ENCODE measurements at regions not wholly inside any gene's neighbourhood (a gene's known extent, or its start where the extent isn't known, plus 50 kb on each side); places are given as distances from the start of the nearest gene placed in this dataset.

DNA sequence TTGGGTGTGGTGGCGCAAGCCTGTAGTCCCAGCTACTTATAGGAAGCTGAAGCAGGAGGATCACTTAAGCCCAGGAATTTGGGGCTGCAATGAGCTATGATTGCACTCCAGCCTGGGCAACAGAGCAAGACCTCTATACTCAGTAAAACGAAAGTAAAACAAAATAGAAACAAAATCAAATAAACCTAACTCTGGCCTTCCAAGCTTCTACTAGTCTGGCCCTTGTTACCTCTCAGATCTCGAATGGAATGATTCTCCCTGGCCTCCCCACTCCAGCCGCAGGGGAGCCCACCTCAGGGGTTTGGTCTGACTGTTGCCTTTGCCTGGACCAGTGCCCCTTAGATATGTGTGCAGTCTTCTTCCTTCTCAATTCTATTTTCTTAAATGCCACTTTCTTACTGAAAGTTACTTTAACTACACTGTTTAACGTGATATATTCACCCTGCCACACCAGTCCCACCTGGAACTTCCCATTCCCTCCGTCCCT, 160.0 kb upstream of the GCFC2 start:
- WGBS, 3 donors: 68 to 73% (median 69%) methylated on average over 6 of the region's 6 CpGs
- H3K9me3 ChIP-seq: no peaks in the 10 kb centered on the region
- TF ChIP-seq, protein P1, sequence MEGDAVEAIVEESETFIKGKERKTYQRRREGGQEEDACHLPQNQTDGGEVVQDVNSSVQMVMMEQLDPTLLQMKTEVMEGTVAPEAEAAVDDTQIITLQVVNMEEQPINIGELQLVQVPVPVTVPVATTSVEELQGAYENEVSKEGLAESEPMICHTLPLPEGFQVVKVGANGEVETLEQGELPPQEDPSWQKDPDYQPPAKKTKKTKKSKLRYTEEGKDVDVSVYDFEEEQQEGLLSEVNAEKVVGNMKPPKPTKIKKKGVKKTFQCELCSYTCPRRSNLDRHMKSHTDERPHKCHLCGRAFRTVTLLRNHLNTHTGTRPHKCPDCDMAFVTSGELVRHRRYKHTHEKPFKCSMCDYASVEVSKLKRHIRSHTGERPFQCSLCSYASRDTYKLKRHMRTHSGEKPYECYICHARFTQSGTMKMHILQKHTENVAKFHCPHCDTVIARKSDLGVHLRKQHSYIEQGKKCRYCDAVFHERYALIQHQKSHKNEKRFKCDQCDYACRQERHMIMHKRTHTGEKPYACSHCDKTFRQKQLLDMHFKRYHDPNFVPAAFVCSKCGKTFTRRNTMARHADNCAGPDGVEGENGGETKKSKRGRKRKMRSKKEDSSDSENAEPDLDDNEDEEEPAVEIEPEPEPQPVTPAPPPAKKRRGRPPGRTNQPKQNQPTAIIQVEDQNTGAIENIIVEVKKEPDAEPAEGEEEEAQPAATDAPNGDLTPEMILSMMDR (IDR thresholded peaks at IDR 0.05): no peak
- no peak overlapping the region for H3K4me3 ChIP-seq
- no peak for ATAC-seq
- H3K4me1 ChIP-seq: no peaks in the 10 kb centered on the region
- intact Hi-C loops (cut with DNase I): no loop called here
- no peaks in the 10 kb centered on the region for H3K36me3 ChIP-seq (ENCODE audit: insufficient read depth in 1 of 2, low read depth in 1 of 2)
- no peak for DNase-seq
- H3K27me3 ChIP-seq (ENCODE audit: insufficient read depth in 3 of 3, low read length in 2 of 3): no peaks in the 10 kb centered on the region
- H3K27ac ChIP-seq: no peak overlapping the region

DNA sequence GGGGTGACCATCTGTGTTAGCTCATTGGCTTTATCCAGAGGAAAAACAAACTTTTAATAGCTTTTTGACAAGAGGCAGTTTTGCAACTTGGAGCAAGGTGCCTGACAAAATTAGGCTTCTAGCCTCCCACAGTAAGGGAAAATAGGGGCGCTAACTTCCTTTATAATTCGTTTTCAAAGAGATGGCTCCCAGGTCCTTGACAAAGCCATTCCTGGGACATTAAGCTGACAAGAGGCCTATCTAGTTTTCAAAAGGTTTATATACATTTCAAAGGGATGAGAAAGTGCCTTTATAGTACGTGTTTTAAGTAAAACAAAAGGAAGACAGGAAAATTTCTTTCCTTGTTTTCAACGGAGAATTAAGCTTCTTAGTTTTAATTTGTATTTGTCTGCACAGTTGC, 159.4 kb upstream of the GCFC2 start:
- TF ChIP-seq, protein P1 (IDR thresholded peaks at IDR 0.05): no peak
- DNase-seq (no peak), ATAC-seq (no peak)

DNA sequence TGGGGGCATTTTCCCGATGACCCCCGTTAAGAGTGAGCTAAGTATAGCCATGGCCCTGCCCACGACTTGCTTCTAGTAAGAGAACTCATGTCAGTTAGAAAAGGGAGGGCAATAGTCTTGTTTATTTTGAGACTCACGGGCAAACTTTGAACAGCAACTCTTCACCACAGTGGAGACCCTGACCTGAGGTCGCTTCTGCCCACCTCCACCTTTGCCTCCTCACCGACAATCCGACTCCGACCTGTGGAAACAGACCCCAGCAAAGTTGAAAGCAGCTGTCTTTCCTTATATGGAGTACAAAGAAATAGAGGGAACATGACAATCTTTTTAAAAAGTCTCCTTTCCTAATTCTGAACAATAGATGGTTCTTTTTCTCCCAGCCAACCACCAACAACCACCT, 155.0 kb upstream of the GCFC2 start:
- Histone ChIP-seq H3K27me3 (ENCODE audit: insufficient read depth in 3 of 3, low read length in 2 of 3) (no peaks in the 10 kb centered on the region), H3K27ac (no peak overlapping the region), H3K36me3 (ENCODE audit: insufficient read depth in 1 of 2, low read depth in 1 of 2) (no peaks in the 10 kb centered on the region), H3K9me3 (no peaks in the 10 kb centered on the region), H3K4me1 (peaks cover 19% of the 10 kb centered on the region), H3K4me3 (no peak overlapping the region)
- TF ChIP-seq, protein P1 (IDR thresholded peaks at IDR 0.05): no peak
- no peak for ATAC-seq
- peak in 1 of 2 donors; percentile 14 for DNase-seq
- intact Hi-C loops (cut with DNase I): no loop called here
- WGBS, 3 donors: 70 to 78% (median 77%) methylated on average over 8 of the region's 8 CpGs

More for the DNA sequence above, 159.4 kb upstream of the GCFC2 start:
- Histone ChIP-seq H3K36me3 (ENCODE audit: insufficient read depth in 1 of 2, low read depth in 1 of 2) (no peaks in the 10 kb centered on the region), H3K4me3 (no peak overlapping the region), H3K27ac (no peak overlapping the region), H3K9me3 (no peaks in the 10 kb centered on the region), H3K4me1 (no peaks in the 10 kb centered on the region), H3K27me3 (ENCODE audit: insufficient read depth in 3 of 3, low read length in 2 of 3) (no peaks in the 10 kb centered on the region)
- intact Hi-C loops (cut with DNase I): no loop called here
- WGBS, 3 donors: 34 to 42% (median 37%) methylated on average over 4 of the region's 4 CpGs

DNA sequence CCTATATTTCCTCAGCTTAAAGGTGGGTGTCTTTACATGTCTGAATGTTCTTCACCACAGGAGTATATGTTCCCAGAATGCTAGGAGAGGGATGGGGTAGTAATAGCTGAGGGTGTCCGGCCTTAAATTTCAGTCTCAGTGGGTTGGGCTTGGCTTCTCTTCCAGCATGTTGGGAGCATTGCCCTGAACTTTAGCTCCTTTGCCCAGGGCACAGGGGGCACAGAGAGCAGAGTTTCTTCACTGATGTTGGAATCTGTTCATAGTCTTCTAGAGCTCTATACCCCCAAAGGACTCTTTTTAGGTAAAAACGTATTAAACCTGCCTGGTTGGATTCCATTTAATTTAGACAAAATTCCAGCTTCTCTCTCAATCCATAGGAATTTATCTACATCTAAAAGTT, 154.4 kb upstream of the GCFC2 start:
- H3K36me3 ChIP-seq (ENCODE audit: insufficient read depth in 1 of 2, low read depth in 1 of 2): no peaks in the 10 kb centered on the region
- TF ChIP-seq, protein P1 (IDR thresholded peaks at IDR 0.05): no peak
- H3K4me1 ChIP-seq: peaks cover 19% of the 10 kb centered on the region
- H3K27ac ChIP-seq: no peak overlapping the region
- no peaks in the 10 kb centered on the region for H3K9me3 ChIP-seq
- no peak for DNase-seq
- no peak for ATAC-seq
- WGBS, 3 donors: 49 to 60% (median 52%) methylated on average over 2 of the region's 2 CpGs
- no peak overlapping the region for H3K4me3 ChIP-seq
- no peaks in the 10 kb centered on the region for H3K27me3 ChIP-seq (ENCODE audit: insufficient read depth in 3 of 3, low read length in 2 of 3)
- intact Hi-C loops (cut with DNase I): no loop called here

DNA sequence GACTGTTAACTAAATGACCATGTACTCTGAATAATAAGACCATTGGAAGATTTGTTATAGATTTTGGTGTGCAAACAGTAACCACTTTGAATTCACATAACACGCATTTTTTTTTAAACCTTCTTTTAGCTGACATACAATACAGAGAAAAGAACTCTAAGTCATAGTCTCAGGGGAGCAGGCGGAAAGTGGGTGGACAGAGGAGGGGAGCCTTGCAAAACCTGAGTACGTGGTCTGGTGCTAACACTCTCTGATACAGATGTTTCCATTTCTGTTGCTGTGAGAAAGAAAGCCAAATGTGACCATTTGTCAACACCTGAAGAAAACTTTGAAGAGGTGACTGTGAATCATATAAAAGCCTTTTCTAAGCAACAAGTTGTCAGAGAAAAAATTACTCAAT, 151.8 kb upstream of the GCFC2 start:
- H3K27ac ChIP-seq: peak overlapping the region; percentile 12
- TF ChIP-seq, protein P1 (IDR thresholded peaks at IDR 0.05): no peak
- no peaks in the 10 kb centered on the region for H3K9me3 ChIP-seq
- 52 to 54% (median 52%) methylated on average over 3 of the region's 3 CpGs for WGBS, 3 donors
- H3K4me3 ChIP-seq: no peak overlapping the region
- H3K4me1 ChIP-seq: peaks cover 19% of the 10 kb centered on the region
- no peaks in the 10 kb centered on the region for H3K36me3 ChIP-seq (ENCODE audit: insufficient read depth in 1 of 2, low read depth in 1 of 2)
- DNase-seq: no peak
- intact Hi-C loops (cut with DNase I): no loop called here
- H3K27me3 ChIP-seq (ENCODE audit: insufficient read depth in 3 of 3, low read length in 2 of 3): no peaks in the 10 kb centered on the region
- ATAC-seq: no peak
